ENCODE measurements at regions not wholly inside any gene's neighbourhood (a gene's known extent, or its start where the extent isn't known, plus 50 kb on each side); places are given as distances from the start of the nearest gene placed in this dataset.
A peak's percentile ranks its signal among the peaks of the same experiment; 100 is the strongest.
"Not testable (repeated sequence)": the region's sequence is repeated elsewhere in the genome, so short reads cannot be mapped to it uniquely, and the experiment has no call there.

- not testable (repeated sequence) for H3K4me3 Mint-ChIP-seq
Observed at GRCh38 chr7:142575351-142575750, 173.9 kb upstream of the PRSS1 start.

DNA sequence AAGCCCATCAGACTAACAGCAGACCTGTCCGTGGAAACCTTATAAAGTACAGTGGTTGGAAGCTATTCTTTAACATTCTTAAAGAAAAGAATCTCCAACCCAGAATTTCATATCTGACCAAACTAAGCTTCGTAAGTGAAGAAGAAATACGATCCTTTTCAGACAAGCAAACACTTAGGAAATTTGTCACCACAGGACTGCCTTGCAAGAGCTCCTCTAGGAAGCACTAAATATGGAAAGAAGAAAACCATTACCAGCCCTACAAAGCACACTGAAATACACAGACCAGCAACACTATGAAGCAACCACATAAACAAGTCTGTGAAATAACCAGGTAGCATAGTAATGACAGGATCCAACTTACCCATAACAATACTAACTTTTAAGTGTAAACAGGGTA, 177.7 kb upstream of the PRSS1 start:
- H3K9me3 Mint-ChIP-seq, result no peaks in the 10 kb centered on the region
- ATAC-seq (no peak), DNase-seq (no peak)
- H3K4me3 Mint-ChIP-seq, result no peak overlapping the region
- no peaks in the 10 kb centered on the region for H3K4me1 Mint-ChIP-seq
- H3K27ac Mint-ChIP-seq, result no peak overlapping the region
- peaks cover 9% of the 10 kb centered on the region for H3K27me3 Mint-ChIP-seq

More at GRCh38 chr7:142575351-142575750, 173.9 kb upstream of the PRSS1 start:
- H3K4me1 Mint-ChIP-seq, result peaks cover 11% of the 10 kb centered on the region
- not testable (repeated sequence) for H3K9me3 Mint-ChIP-seq, H3K27ac Mint-ChIP-seq, H3K27me3 Mint-ChIP-seq, DNase-seq, ATAC-seq

GRCh38 chr7:142569851-142570250, 179.4 kb upstream of the PRSS1 start:
- DNase-seq (no peak), ATAC-seq (no peak)
- Mint-ChIP-seq H3K4me1 (no peaks in the 10 kb centered on the region), H3K27me3 (peaks cover 9% of the 10 kb centered on the region), H3K27ac (no peak overlapping the region), H3K4me3 (no peak overlapping the region), H3K9me3 (no peaks in the 10 kb centered on the region)

- Mint-ChIP-seq H3K4me1 (no peaks in the 10 kb centered on the region), H3K9me3 (no peaks in the 10 kb centered on the region), H3K4me3 (no peak overlapping the region), H3K27ac (peak overlapping the region in 1 of 2 donors; percentile 46), H3K27me3 (peaks cover 9% of the 10 kb centered on the region)
- no peak for DNase-seq
- ATAC-seq, result peak; percentile 46
Observed at GRCh38 chr7:142568435-142569097, 180.7 kb upstream of the PRSS1 start.

GRCh38 chr7:142567201-142568075, 181.8 kb upstream of the PRSS1 start:
- no peak overlapping the region for H3K4me3 Mint-ChIP-seq
- no peaks in the 10 kb centered on the region for H3K9me3 Mint-ChIP-seq
- H3K27ac Mint-ChIP-seq, result no peak overlapping the region
- no peak for ATAC-seq
- DNase-seq, result no peak
- H3K4me1 Mint-ChIP-seq, result no peaks in the 10 kb centered on the region
- H3K27me3 Mint-ChIP-seq, result peaks cover 12% of the 10 kb centered on the region

DNA sequence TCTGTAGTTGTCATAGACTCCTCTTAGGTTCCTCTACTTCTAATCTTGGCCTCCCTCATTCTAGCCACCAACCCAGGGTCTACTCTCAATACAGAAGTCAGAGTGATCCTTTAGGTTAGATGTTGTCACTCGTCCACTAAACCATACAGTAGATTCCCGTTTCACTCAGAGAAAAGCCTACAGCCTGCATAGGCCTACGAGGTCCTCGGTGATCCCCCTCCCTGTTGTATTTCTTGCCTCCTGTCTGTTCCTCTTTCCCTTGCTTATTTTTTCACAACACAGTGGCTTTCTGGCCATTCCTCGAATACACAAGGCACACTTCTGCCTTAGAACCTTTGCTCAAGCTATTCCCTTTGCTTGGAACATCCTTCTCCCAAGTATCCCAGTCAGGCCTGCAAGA, 183.0 kb upstream of the PRSS1 start:
- Mint-ChIP-seq H3K4me1 (no peaks in the 10 kb centered on the region), H3K4me3 (no peak overlapping the region), H3K9me3 (no peaks in the 10 kb centered on the region), H3K27ac (no peak overlapping the region), H3K27me3 (peaks cover 20% of the 10 kb centered on the region)
- no peak for DNase-seq
- ATAC-seq, result no peak

- H3K27me3 Mint-ChIP-seq, result peaks cover 14% of the 10 kb centered on the region
- ATAC-seq, DNase-seq, H3K4me1 Mint-ChIP-seq, H3K27ac Mint-ChIP-seq, H3K9me3 Mint-ChIP-seq, H3K4me3 Mint-ChIP-seq: not testable (repeated sequence)
Observed at GRCh38 chr7:142564125-142564524, 185.1 kb upstream of the PRSS1 start.

DNA sequence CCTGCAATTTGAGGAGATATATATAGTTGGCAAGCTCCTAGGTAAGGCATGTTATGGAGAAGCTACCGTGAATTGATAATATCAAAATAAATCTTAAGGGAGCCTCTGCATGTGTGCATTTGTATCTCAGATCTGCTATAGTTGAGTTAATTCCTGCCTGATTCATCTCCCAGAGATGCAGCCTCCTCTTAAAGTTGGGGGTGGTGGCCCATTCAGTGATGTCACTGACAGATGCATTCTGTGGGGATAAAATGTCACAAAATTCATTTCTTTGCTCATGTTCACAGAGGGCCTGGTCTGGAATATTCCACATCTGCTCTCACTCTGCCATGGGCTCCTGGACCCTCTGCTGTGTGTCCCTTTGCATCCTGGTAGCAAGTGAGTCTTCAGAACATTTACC, 185.8 kb upstream of the PRSS1 start:
- no peak for DNase-seq
- Mint-ChIP-seq H3K4me3 (peak overlapping the region in 1 of 2 donors; percentile 22), H3K9me3 (no peaks in the 10 kb centered on the region), H3K4me1 (no peaks in the 10 kb centered on the region), H3K27ac (peak overlapping the region in 1 of 2 donors; percentile 69), H3K27me3 (peaks cover 18% of the 10 kb centered on the region)
- no peak for ATAC-seq

DNA sequence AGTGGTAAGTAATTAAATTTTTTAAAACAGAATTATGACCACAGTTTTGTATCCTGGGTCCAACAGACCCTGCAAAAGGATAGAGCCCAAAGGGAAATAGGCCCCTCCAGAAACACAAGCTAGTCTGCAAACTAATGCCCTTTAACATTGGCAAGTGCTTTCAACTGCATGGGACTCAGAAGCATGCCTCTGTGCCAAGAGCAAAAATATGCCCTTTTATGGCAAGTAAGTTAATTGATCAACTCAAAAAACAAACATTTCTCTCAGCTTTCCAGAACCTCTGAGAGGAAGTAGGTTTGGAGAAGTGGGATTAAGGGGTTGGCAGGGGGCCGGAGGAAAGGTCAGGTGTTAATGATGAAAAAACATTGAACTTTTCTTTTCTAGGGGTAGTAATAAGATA, 186.6 kb upstream of the PRSS1 start:
- Mint-ChIP-seq H3K4me1 (no peaks in the 10 kb centered on the region), H3K27me3 (peaks cover 18% of the 10 kb centered on the region), H3K27ac (no peak overlapping the region), H3K4me3 (no peak overlapping the region), H3K9me3 (no peaks in the 10 kb centered on the region)
- DNase-seq, result no peak
- no peak for ATAC-seq

- not testable (repeated sequence) for DNase-seq, H3K9me3 Mint-ChIP-seq, H3K27ac Mint-ChIP-seq, ATAC-seq, H3K4me1 Mint-ChIP-seq, H3K4me3 Mint-ChIP-seq
- H3K27me3 Mint-ChIP-seq, result peaks cover 18% of the 10 kb centered on the region
Observed at GRCh38 chr7:142561396-142561795, 187.9 kb upstream of the PRSS1 start.

DNA sequence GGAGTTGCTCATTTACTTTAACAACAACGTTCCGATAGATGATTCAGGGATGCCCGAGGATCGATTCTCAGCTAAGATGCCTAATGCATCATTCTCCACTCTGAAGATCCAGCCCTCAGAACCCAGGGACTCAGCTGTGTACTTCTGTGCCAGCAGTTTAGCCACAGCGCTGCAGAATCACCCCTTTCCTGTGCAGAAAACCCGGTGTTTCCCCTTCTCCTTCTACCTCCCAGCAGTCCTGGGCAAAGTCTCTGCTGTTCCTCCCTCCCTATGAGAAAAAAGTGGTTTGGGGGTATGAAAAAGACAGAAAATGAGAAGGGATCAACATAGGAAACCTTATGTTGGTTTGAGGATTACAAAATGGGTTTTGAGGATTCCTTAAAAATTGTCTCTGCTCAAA, 188.5 kb upstream of the PRSS1 start:
- peaks cover 22% of the 10 kb centered on the region for H3K27me3 Mint-ChIP-seq
- ATAC-seq, H3K27ac Mint-ChIP-seq: not testable (repeated sequence)

GRCh38 chr7:142560166-142560565, 189.1 kb upstream of the PRSS1 start:
- no peak for DNase-seq
- H3K4me3 Mint-ChIP-seq, result no peak overlapping the region

More for the DNA sequence above, 188.5 kb upstream of the PRSS1 start:
- H3K4me1 Mint-ChIP-seq, H3K9me3 Mint-ChIP-seq, H3K4me3 Mint-ChIP-seq, DNase-seq: not testable (repeated sequence)

GRCh38 chr7:142557971-142558582, 191.2 kb upstream of the PRSS1 start:
- Mint-ChIP-seq H3K27ac (no peak overlapping the region), H3K4me3 (peak overlapping the region; percentile 24 to 64), H3K27me3 (peaks cover 26% of the 10 kb centered on the region), H3K4me1 (peaks cover 5% of the 10 kb centered on the region), H3K9me3 (no peaks in the 10 kb centered on the region)
- ATAC-seq (peak; percentile 74), DNase-seq (peak; percentile 31 to 43)

More at GRCh38 chr7:142560166-142560565, 189.1 kb upstream of the PRSS1 start:
- H3K27ac Mint-ChIP-seq, result no peak overlapping the region
- H3K27me3 Mint-ChIP-seq, result peaks cover 26% of the 10 kb centered on the region
- H3K4me1 Mint-ChIP-seq, result no peaks in the 10 kb centered on the region
- ATAC-seq, result no peak
- H3K9me3 Mint-ChIP-seq, result no peaks in the 10 kb centered on the region

GRCh38 chr7:142556740-142557139, 192.5 kb upstream of the PRSS1 start:
- Mint-ChIP-seq H3K27ac (no peak overlapping the region), H3K27me3 (peaks cover 17% of the 10 kb centered on the region), H3K4me1 (peaks cover 5% of the 10 kb centered on the region), H3K9me3 (no peaks in the 10 kb centered on the region), H3K4me3 (no peak overlapping the region)
- DNase-seq (no peak), ATAC-seq (no peak)

GRCh38 chr7:142554560-142555532, 194.4 kb upstream of the PRSS1 start:
- no peak overlapping the region for H3K27ac Mint-ChIP-seq

More at GRCh38 chr7:142554560-142555532, 194.4 kb upstream of the PRSS1 start:
- ATAC-seq (no peak), DNase-seq (no peak)
- Mint-ChIP-seq H3K4me1 (peaks cover 5% of the 10 kb centered on the region), H3K9me3 (no peaks in the 10 kb centered on the region), H3K4me3 (peak overlapping the region in 1 of 2 donors; percentile 18), H3K27me3 (peaks cover 15% of the 10 kb centered on the region)
